B cell (primary cell): ENCODE measurements at regions not wholly inside any gene's neighbourhood (a gene's known extent, or its start where the extent isn't known, plus 50 kb on each side); places are given as distances from the start of the nearest gene placed in this dataset.

Experiments used
- ATAC-seq: fragments of 200-7000 bp; cut with Tn5 transposase; one replicate; pipeline ENCODE4 v1.10.0; 2021; ENCODE audit warnings: low read depth, mild to moderate bottlenecking, moderate number of reproducible peaks, moderate library complexity
- CTCF ChIA-PET: fragments of 350-600 bp; sonication (Branson Sonifier 250); formaldehyde crosslinking; loops from one replicate; lab custom pipeline; 2021; ENCODE audit warnings: antibody characterized with exemption, inconsistent platforms; lab: Charles Lee
- POLR2A ChIA-PET: fragments of 350-600 bp; sonication (Branson Sonifier 250); formaldehyde crosslinking; loops from one replicate; lab custom pipeline; 2021; ENCODE audit warnings: antibody characterized with exemption; lab: Charles Lee
- DNase-seq: peaks from one replicate; pipeline ENCODE4 v3.0.0; 2013
- H2AFZ ChIP-seq: 2 replicates; pipeline ENCODE4 v1.6.1; 2012; ENCODE audit warnings: mild to moderate bottlenecking, low read depth, low read length; ENCODE audit not compliant: insufficient read depth, poor library complexity, severe bottlenecking
- H3K27ac ChIP-seq, 2 donors: 1 replicate in 1 of 2; 2 replicates in 1 of 2; pipeline ENCODE4 v1.5.1; 2012 to 2013; ENCODE audit warnings: low read length in 2 of 2, mild to moderate bottlenecking in 2 of 2, moderate library complexity in 1 of 2
- H3K27me3 ChIP-seq, 4 experiments: fragments of 200-600 bp in 1 of 4; sonication (generic) in 1 of 4; replicated peaks in 1 of 4; 1 replicate in 2 of 4; 2 replicates in 2 of 4; pipeline versions ENCODE4 v1.6.1 to v1.7.0; 2013 to 2016; ENCODE audit warnings: low read length in 3 of 4, mild to moderate bottlenecking in 2 of 4, mixed read lengths in 1 of 4, moderate library complexity in 1 of 4; ENCODE audit not compliant: insufficient read depth in 4 of 4, control insufficient read depth in 3 of 4; ENCODE audit errors: control extremely low read depth in 1 of 4
- H3K36me3 ChIP-seq, 2 experiments: replicated peaks in 1 of 2; 1 replicate in 1 of 2; 2 replicates in 1 of 2; pipeline versions ENCODE4 v1.6.1 to v1.7.1; 2013; ENCODE audit warnings: low read length in 1 of 2; ENCODE audit not compliant: insufficient read depth in 2 of 2, control insufficient read depth in 1 of 2; ENCODE audit errors: control extremely low read depth in 1 of 2, extremely low read depth in 1 of 2
- H3K4me1 ChIP-seq, 2 donors: fragments of 200-600 bp in 1 of 2; sonication (generic) in 1 of 2; 1 replicate in 1 of 2; 2 replicates in 1 of 2; pipeline versions ENCODE4 v1.5.1 to v1.6.1; 2013 to 2017; ENCODE audit warnings: low read length in 2 of 2; ENCODE audit not compliant: control insufficient read depth in 2 of 2, insufficient read depth in 2 of 2
- H3K4me2 ChIP-seq: replicated peaks from 2 replicates; pipeline ENCODE3; 2012; ENCODE audit warnings: mild to moderate bottlenecking, low read depth, low read length; ENCODE audit not compliant: poor library complexity, severe bottlenecking
- H3K4me3 ChIP-seq, 5 experiments: fragments of 200-600 bp in 1 of 5; sonication (generic) in 1 of 5; 1 replicate in 3 of 5; 2 replicates in 2 of 5; pipeline versions ENCODE4 v1.5.1 to v1.7.0; 2011 to 2016; ENCODE audit warnings: low read length in 4 of 5, mild to moderate bottlenecking in 4 of 5, low read depth in 2 of 5, control low read depth in 1 of 5, moderate library complexity in 1 of 5; ENCODE audit not compliant: insufficient read depth in 1 of 5; ENCODE audit errors: control extremely low read depth in 1 of 5, extremely low read depth in 1 of 5
- H3K79me2 ChIP-seq: fragments of 200-600 bp; sonication (generic); one replicate; pipeline ENCODE4 v1.6.0; 2016; ENCODE audit warnings: low read length; ENCODE audit not compliant: control insufficient read depth, insufficient read depth
- H3K9ac ChIP-seq: fragments of 200-600 bp; sonication (generic); 2 replicates; pipeline ENCODE4 v1.6.1; 2017; ENCODE audit warnings: mild to moderate bottlenecking, low read length, moderate library complexity
- H3K9me3 ChIP-seq, 3 donors: one replicate each; pipeline versions ENCODE4 v1.6.1 to v1.7.1; 2013; ENCODE audit warnings: low read length in 2 of 3; ENCODE audit not compliant: control insufficient read depth in 2 of 3, insufficient read depth in 1 of 3; ENCODE audit errors: control extremely low read depth in 1 of 3
- H4K20me1 ChIP-seq: 2 replicates; pipeline ENCODE4 v1.6.0; 2012; ENCODE audit warnings: mild to moderate bottlenecking, low read length; ENCODE audit not compliant: insufficient read depth, control insufficient read depth, poor library complexity, severe bottlenecking
- H3K27ac Mint-ChIP-seq: one replicate; pipeline ENCODE4 v1.8.0; 2021; ENCODE audit warnings: mixed read lengths
- H3K27me3 Mint-ChIP-seq: one replicate; pipeline ENCODE4 v1.8.0; 2021; ENCODE audit warnings: mixed read lengths
- H3K4me1 Mint-ChIP-seq: one replicate; pipeline ENCODE4 v1.8.0; 2021; ENCODE audit warnings: mixed read lengths
- H3K4me3 Mint-ChIP-seq: one replicate; pipeline ENCODE4 v1.8.0; 2021; ENCODE audit warnings: mixed read lengths
- H3K9me3 Mint-ChIP-seq: one replicate; pipeline ENCODE4 v1.8.0; 2022; ENCODE audit warnings: mixed read lengths; ENCODE audit not compliant: insufficient read depth
- EZH2 ChIP-seq: IDR thresholded peaks from 2 replicates; pipeline ENCODE4 v1.6.1; 2012; ENCODE audit warnings: borderline replicate concordance, low read depth, mild to moderate bottlenecking, moderate library complexity, low read length; ENCODE audit not compliant: insufficient read depth, poor library complexity, severe bottlenecking
- WGBS: methylation state at CpG from one replicate; pipeline ENCODE4 v1.1.5; 2013; ENCODE audit warnings: missing lambda C conversion rate; ENCODE audit not compliant: insufficient coverage; 5-methylcytosine and 5-hydroxymethylcytosine counted together
- intact Hi-C: fragments of 100-400 bp; cut with micrococcal nuclease; formaldehyde crosslinking; loops from one replicate; pipeline ENCODE4 v1.10.0; 2022
- TF ChIP-seq, protein P1 (sequence below): fragments of 200-600 bp; IDR thresholded peaks from one replicate; pipeline ENCODE4 v1.8.0; 2022; ENCODE audit warnings: antibody characterized with exemption, mild to moderate bottlenecking

DNA sequence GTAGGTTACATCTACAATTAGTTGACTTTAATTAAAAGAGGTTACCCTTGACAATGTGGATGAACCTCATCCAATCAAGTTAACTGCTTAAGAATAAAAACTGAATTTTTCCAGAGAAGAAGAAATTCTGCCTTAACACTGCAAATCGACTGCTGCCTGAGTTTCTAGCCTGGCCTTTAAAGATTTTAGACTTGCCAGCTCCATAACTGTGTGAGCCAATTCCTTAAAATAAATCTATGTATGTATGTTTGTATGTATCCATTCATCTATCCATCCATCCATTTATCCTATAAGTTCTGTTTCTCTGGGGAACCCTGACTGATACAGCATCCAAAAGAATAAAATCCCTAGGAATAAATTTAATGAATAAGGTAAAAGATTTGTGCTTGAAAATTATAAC lies 136.1 kb downstream of the TMEM38B start:
- CTCF ChIA-PET, result interaction anchor here (1.5 kb wide), 1 partner anchor 11 kb away, joined by 4 read pairs; no protein-coding TSS in a partner anchor
- Histone ChIP-seq H3K9me3 (no peaks in the 10 kb centered on the region), H3K4me1 (no peaks in the 10 kb centered on the region), H3K79me2 (no peaks in the 10 kb centered on the region), H3K4me2 (no peak overlapping the region), H3K27ac (no peak overlapping the region), H3K36me3 (no peaks in the 10 kb centered on the region), H4K20me1 (no peaks in the 10 kb centered on the region), H3K9ac (no peak overlapping the region), H3K27me3 (no peaks in the 10 kb centered on the region), H3K4me3 (no peak overlapping the region), H2AFZ (no peak overlapping the region)
- no peak overlapping the region for H3K27ac Mint-ChIP-seq
- H3K9me3 Mint-ChIP-seq, result no peaks in the 10 kb centered on the region
- WGBS, result 60% methylated on average over 1 of the region's 1 CpG
- ATAC-seq (no peak), DNase-seq (no peak)
- no peaks in the 10 kb centered on the region for H3K4me1 Mint-ChIP-seq
- no peak for TF ChIP-seq EZH2
- TF ChIP-seq, protein P1, sequence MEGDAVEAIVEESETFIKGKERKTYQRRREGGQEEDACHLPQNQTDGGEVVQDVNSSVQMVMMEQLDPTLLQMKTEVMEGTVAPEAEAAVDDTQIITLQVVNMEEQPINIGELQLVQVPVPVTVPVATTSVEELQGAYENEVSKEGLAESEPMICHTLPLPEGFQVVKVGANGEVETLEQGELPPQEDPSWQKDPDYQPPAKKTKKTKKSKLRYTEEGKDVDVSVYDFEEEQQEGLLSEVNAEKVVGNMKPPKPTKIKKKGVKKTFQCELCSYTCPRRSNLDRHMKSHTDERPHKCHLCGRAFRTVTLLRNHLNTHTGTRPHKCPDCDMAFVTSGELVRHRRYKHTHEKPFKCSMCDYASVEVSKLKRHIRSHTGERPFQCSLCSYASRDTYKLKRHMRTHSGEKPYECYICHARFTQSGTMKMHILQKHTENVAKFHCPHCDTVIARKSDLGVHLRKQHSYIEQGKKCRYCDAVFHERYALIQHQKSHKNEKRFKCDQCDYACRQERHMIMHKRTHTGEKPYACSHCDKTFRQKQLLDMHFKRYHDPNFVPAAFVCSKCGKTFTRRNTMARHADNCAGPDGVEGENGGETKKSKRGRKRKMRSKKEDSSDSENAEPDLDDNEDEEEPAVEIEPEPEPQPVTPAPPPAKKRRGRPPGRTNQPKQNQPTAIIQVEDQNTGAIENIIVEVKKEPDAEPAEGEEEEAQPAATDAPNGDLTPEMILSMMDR, result no peak
- intact Hi-C loops, result no loop called here
- no peaks in the 10 kb centered on the region for H3K27me3 Mint-ChIP-seq
- POLR2A ChIA-PET, result no interaction called here
- no peak overlapping the region for H3K4me3 Mint-ChIP-seq

DNA sequence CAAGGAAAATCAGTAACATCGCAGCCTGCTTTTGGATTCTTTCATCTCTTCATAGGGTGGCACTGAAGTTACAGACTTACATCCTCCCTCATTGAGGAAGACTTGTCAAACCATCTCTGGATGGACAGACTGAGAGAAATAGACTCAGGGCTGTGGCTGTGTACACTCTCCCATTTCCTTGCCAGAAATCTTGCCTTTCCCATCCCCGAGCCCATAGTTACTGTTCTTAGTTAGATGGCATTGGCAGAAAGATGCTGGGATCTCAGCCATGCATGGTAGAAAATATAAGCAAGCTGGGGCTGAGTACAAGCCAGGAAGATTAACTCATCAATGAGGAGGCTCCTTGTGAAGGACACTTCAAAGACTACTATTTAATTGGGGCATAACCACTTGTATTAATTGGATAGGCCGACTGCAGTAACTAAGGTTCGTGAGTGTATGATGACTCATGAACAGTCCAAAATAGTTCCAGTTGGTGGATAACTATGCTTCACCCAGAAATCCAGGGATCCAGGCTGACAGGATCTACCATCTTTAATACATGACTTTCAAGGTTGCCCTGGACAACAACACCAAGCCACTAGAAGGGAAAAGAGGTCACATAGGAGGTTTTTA lies 137.9 kb downstream of the TMEM38B start:
- no peak overlapping the region for H3K4me3 Mint-ChIP-seq
- Histone ChIP-seq H3K9ac (no peak overlapping the region), H3K4me2 (no peak overlapping the region), H2AFZ (no peak overlapping the region), H3K27me3 (no peaks in the 10 kb centered on the region), H3K4me3 (no peak overlapping the region), H4K20me1 (no peaks in the 10 kb centered on the region), H3K4me1 (no peaks in the 10 kb centered on the region), H3K36me3 (no peaks in the 10 kb centered on the region), H3K79me2 (no peaks in the 10 kb centered on the region), H3K27ac (no peak overlapping the region), H3K9me3 (no peaks in the 10 kb centered on the region)
- no peak for DNase-seq
- no peaks in the 10 kb centered on the region for H3K9me3 Mint-ChIP-seq
- ATAC-seq, result no peak
- H3K27ac Mint-ChIP-seq, result no peak overlapping the region
- H3K27me3 Mint-ChIP-seq, result no peaks in the 10 kb centered on the region
- WGBS, result no CpG with 5 or more reads among the region's 4 CpGs
- CTCF ChIA-PET, result interaction anchor here (1.4 kb wide), 1 partner anchor 50 kb away, joined by 3 read pairs; no protein-coding TSS in a partner anchor
- POLR2A ChIA-PET, result no interaction called here
- intact Hi-C loops, result no loop called here
- no peaks in the 10 kb centered on the region for H3K4me1 Mint-ChIP-seq
- TF ChIP-seq, protein P1, result no peak
- TF ChIP-seq EZH2, result no peak
